Iris pigment epithelial cell (primary cell): ENCODE measurements at regions not wholly inside any gene's neighbourhood (a gene's known extent, or its start where the extent isn't known, plus 50 kb on each side); places are given as distances from the start of the nearest gene placed in this dataset.

Experiments
- DNase-seq: peaks from one replicate; pipeline ENCODE4 v3.0.0-alpha.2; 2011; ENCODE audit warnings: low read depth

DNA sequence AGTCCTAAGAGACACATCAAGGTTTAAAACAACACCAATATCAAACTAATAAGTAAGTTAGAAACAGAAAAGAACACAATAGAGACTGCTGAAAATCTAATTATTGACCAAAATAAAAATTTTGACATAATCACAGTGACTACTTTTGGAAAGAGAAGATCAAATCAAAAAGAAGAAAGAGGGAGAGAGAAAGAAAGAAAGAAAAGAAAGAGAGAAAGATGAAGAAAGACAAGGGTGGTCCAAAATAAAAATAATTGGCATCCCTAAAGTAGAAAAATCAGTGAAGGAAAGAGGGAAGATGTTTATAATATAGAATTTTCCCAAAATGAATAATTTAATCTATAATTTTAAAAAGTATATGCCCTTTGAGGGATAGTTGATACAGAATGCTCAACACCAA lies 118.8 kb upstream of the VIPR2 start:
- no peak for DNase-seq

DNA sequence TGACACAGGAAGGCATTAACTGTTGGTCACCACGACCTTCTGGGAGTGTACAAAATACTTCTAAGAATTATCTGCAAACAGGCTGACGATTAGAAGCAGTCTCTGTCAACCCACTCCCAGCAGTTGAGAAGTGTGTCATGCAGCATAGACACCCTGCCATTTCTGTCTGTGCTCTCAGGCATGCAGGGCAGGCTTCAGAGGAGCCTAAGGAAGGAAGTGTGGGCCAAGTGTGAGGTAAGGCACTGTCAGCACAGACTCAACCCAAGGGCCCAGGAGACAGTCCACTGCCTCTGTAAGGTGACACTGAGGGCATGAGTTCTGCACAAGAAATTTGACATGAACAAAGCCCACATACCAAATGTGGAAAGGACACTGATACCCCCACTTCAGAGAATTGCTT lies 109.0 kb upstream of the VIPR2 start:
- DNase-seq: no peak

DNA sequence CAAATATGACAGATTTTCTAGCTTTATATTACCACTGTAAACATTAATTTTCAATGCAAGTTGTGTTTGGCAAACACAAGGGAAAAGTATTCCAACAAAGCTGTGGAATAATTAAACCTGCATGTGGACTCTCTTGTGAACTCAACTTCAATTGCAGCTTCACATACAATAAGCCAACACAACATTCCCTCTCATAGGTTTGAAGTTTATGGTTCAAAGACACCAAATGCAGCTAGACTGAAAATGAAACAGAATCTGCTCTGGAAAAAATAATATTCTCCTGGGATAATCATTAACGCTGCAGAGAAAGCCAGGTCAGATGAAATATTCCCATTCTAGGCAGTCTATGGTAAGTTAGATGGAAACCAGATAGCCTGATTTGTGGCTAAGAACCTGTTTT lies 105.8 kb upstream of the VIPR2 start:
- DNase-seq: no peak

- no peak for DNase-seq
These were observed 105.0 kb upstream of the VIPR2 start for GRCh38 chr7:159249671-159250070.

- DNase-seq: no peak
These were observed 103.2 kb upstream of the VIPR2 start for GRCh38 chr7:159247910-159248309.

DNA sequence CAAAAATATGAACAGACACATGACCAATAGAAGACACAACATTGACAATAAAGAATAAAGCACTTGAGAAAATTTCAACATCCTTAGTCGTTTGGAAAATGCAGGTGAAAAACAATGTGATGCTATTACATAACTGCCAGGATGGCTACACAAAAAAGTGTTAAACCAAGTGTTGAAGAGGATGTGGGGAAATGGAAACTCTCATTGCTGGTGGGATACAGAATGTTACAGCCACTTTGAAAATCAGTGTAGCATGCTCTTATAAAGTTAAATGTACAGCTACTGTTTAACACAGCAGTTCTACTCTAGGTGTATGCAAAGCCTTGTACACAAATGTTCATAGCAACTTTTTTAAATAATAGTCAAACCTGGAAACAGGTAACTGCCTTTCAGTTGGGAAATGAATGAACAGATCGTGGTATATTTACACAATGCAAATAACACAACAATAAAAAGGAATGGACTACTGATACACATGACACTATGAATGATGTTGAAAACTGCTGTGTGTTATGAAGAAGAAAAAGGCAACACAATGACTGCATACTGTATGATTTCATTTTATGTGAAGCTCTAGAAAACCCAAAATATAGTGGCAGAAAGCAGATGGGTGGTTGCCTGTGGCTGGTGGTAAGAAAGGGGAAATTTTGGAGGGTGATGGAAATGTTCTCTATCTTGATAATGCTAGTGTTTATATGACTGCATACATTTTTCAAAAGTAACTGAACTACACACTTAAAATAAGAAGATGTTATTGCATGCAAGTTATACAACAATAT lies 102.2 kb upstream of the VIPR2 start:
- DNase-seq: no peak

DNA sequence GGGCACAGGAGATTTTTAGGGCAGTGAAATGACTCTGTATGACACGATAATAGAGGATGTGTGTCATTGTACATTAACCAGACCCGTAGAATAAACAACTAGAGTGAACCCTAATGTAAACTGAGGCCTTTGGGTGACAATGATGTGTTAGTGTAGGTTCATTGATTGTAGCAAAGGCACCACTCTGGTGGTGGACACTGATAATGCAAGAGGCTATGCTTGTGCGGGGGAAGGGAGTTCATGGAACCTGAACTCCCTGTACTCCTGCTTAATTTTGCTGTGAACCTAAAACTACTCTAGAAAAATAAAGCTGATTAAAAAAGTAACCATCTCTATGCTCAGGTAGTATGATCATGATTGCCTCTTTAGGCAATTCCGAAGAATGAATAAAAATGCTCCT lies 96.3 kb upstream of the VIPR2 start:
- no peak for DNase-seq

- DNase-seq: no peak
These were observed 94.4 kb upstream of the VIPR2 start for GRCh38 chr7:159239028-159239427.

DNA sequence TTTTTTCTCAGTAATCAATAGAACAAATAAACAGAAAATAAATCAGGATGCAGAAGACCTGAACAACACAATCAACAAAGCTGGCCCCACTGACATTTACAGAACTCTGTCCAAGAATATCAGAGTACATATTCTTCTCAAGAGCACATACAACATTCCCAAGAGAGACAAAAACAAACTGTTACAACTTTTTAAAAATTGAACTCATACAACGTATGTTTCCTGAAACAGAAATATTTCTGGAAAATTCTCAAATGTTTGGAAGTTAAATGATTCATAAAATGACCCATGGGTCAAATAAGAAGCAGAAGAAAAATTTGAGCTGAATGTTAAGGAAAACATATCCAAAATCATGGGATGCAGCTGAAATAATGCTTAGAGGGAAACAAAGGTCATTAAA lies 93.9 kb upstream of the VIPR2 start:
- no peak for DNase-seq

DNA sequence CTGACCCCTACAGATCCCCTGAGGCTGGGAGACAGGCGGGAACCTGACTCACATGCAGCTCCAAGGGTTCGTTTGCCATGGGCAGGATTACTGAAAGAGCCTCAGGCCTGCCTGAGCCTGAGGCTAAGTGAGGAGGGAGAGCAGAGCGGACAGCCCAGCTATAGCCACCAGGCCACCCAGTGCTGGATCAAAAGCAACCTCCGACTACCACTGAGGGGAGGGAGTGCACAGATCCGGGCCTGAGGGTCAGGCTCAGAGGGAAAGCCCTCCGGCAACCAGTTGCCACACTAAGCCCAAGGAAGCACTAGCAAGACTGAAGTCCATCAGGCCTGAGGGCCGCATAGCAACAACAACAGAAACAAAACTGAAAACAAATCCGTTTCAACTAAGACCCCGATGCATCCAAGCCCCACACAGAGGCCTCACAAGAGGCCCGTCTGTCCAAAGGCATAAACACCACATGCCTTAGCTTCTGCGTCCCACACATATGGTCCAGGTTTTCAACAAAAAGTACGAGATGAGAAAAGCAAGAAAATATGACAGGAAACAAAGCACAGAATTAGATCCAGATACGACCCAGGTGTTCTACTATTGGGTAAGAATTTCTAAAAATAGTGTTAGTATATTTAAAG lies 92.5 kb upstream of the VIPR2 start:
- no peak for DNase-seq

DNA sequence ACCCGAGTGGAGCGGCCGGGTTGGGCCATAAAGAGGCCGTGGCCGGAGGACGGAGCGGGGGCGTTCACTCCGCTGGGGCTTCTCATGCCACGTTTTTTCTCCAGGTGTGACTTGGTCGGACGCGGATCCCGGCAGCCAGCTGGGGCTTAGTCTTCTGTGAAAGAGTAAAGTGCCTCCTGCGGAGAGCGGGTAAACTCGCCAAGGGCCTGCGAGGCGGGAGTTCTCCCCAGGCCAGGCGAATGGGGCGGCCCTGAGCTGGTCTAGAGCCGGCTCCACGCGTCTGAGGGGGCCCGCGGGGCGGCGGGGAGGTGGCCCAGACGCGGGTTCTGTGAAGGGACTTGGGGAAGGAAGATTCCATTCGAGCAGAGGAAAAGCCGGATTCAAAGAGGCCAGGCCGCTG lies 86.3 kb upstream of the VIPR2 start:
- DNase-seq: no peak

GRCh38 chr7:159229683-159230475 lies 85.2 kb upstream of the VIPR2 start:
- DNase-seq: no peak

- DNase-seq: no peak
These were observed 82.8 kb upstream of the VIPR2 start for GRCh38 chr7:159227433-159227832.

DNA sequence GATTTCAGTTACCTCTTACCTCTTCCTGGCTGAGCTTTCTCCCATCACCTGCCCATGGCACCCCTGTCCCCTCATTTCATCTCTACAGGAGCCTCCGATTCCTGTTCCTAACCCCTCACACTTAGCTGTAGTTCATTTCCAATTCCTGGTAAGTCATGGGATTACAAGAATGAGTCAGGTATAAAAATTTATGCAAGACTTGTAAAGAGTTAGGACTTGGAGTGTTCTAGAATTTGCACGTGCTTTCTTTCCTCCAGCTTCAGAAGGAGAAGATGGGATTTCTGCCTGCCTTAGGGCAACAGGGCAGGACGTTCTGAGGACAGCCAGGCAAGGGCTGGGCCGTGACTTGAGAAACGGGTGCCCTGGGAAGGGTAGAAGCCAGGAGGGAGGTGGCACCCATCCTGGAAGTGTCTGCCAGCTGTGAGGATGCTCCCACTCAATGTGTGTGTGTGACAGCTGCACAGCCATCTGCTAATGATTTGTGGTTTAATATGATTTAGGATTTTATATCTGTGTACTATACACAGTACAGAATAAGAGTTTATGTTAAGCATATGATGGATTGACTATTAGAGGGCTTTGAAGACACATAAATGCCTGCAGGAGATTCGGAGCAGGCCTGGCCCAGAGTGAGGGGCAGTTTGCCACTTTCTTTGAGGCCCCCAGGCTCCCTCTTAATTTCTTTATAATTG lies 81.5 kb upstream of the VIPR2 start:
- DNase-seq: no peak

DNA sequence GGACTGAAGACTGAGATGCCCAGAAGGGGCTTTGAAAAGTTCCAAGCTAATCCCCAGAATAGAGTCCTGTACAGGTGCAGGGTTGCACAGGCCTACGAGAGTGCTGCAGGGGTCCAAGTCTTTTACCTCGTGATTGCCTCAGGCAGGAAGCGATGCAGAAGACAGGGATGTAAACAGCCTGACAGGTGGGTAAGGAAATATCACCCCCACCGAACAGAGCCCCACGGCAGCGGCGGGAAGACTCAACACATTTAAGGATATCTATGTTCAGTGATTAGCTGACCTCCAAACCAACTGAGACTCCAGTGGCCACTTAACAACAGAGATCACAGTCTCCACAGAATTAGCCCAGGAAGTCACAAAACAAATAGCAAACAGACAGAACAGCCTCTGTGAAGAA lies 73.9 kb upstream of the VIPR2 start:
- DNase-seq: no peak

GRCh38 chr7:159218170-159218569 lies 73.5 kb upstream of the VIPR2 start:
- no peak for DNase-seq

DNA sequence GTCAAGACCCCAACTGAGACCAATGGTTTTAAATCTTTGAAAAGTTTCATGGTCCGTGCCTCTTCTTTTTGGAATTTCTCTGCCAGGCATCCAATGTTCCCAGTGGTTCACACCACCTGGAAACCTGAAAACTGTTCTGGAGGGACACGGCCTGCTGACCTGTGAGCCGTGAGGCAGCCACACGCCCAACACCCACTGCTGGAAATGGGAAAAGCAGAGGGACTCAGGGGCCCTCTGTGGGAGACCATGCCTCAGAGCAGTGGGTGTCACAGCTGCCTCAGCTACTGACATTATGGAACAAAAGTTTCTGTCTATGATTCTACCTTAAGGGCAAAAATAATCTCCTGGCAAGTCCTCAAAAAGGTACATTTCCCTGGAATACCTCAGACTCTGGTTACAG lies 70.4 kb upstream of the VIPR2 start:
- no peak for DNase-seq

- no peak for DNase-seq
These were observed 68.6 kb upstream of the VIPR2 start for GRCh38 chr7:159213253-159213652.

- no peak for DNase-seq
These were observed 67.6 kb upstream of the VIPR2 start for GRCh38 chr7:159212226-159212625.

DNA sequence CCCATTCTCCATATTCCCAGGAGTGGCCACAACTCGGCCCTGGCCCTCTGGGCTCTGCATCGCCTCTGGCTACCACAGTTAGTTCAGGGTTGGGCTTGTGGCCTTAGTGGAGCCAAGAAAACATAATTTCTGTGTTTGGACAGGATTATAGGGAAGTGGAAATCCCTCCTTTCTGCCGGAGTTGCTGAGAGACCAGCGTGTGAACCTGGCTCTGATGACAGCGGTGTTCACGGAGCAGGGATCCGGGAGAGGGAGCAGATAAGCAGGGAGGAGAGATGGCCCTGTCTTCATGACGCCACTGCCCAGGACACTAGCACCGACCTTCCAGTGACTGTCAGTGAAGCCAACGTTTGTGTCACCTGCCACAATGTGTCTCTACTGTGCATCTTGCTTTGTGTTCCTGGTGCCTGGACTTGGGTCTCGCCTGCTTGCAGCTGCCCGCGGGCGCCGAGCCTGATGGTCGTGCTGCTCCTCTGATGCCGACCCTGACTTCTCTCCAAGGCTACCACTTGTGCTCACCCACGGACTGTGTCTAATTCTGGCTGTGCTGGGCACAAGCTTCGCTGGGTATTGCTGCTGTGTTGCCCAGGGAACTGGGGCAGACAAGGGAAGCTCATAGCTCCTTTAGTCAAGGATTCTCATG lies 67.0 kb upstream of the VIPR2 start:
- DNase-seq: no peak

- DNase-seq: no peak
These were observed 66.0 kb upstream of the VIPR2 start for GRCh38 chr7:159210581-159211235.

GRCh38 chr7:159209429-159209828 lies 64.8 kb upstream of the VIPR2 start:
- DNase-seq: no peak
